ENCODE measurements at regions not wholly inside any gene's neighbourhood (a gene's known extent, or its start where the extent isn't known, plus 50 kb on each side); places are given as distances from the start of the nearest gene placed in this dataset.

DNA sequence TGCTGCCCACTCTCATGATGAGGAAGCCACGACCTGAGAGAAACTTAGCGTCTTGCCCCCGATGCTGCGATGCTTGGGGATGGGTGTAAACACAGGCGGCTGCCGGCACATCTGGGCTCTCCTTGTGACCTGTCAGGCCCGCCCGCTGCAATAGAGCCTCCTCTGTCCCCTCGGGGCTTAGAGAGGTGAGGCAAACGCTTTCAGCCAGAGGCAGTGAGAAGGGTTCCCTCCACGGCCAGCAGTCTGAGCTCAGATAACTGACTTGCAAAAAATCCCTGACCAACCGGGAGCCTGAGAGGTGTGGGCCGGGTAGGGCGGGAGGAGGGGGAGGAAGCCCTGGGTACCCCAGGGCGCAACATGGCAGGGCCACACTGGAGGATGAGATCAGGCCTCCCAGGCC, 260.6 kb downstream of the C16orf95 start:
- no peak for DNase-seq

DNA sequence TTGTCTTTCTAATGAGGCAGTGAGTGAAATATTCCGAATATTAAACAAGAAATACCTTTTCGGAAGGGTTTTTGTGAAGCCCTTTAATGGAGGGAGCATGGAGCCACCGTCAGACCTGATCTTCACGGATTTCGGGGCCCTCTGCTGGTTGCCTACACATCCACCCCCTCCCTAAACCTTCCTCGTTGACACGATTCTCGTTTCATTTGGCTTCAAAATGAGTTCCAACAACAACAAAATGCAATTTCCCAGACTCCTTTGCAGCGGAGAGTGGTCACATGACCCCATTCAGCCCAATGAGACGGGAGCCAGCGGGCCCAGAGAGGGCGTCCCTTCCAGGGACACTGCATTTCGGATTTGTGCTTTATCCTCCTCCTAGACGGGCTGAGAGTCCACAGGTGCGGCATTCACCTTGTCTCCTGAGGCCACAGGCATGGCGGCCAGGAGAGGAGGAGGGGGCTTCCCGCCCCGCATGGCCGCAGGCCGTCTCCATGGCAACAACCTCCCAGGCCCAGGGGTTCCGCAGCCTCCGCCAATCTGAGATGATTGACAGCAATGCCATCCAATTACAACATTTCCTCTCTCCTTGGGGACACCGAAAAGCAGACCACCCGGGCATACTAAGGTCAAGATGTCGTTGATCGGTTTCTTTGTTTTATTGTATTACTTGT, 259.8 kb downstream of the C16orf95 start:
- DNase-seq, result no peak

DNA sequence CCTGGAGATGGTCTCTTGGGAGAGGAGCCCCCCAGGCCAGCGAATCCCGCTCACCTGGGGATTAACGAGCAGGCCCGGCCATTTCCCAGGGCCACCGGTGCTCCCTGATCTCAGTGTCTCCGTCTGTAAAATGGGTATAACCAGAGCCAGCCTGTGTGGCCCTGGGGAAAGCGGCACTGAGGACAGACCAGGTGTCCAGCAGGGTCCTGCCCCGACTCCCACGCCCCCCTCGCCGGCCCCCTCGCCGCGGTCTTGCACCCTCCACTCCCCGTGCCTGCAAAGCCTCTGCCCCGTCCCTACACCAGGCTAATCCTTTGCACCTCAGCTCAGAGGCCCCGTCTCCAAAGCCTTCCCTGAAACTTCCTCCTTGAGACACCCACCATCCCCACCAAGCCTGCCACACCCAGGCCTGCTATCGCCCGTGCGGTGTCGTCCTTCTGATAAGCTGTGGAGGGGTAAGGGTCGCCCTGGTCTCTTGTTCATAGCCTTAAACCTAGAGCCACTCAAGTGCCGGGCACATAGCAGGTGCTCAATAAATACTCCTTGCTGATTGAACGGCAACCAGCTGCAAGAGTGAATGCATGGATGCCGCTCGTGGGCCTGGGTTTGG, 259.1 kb downstream of the C16orf95 start:
- no peak for DNase-seq

DNA sequence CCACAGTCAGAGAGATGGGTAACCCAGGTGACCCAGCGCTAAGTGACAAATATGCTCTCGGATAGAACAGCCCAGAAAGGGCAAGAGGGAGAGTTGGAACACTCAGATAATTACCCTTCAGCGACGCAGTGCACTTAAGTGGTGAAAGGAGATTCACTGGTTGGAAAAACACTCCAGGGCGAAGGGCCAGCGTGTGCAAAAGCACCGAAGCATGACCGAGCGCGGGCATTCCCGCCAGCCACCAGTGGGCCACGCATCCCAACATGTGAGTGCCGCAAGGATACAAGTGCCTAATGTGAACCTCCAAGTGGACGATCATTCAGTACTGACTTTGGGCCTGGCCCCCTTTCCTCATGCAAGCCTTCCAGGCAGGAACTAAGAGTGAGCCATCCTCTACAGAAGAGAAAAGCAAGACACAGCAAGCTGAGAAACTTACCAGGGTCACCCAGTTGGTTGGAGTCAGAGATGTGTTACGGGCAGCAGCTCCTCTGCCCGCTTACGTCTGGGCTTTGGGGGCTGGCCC, 258.4 kb downstream of the C16orf95 start:
- no peak for DNase-seq

DNA sequence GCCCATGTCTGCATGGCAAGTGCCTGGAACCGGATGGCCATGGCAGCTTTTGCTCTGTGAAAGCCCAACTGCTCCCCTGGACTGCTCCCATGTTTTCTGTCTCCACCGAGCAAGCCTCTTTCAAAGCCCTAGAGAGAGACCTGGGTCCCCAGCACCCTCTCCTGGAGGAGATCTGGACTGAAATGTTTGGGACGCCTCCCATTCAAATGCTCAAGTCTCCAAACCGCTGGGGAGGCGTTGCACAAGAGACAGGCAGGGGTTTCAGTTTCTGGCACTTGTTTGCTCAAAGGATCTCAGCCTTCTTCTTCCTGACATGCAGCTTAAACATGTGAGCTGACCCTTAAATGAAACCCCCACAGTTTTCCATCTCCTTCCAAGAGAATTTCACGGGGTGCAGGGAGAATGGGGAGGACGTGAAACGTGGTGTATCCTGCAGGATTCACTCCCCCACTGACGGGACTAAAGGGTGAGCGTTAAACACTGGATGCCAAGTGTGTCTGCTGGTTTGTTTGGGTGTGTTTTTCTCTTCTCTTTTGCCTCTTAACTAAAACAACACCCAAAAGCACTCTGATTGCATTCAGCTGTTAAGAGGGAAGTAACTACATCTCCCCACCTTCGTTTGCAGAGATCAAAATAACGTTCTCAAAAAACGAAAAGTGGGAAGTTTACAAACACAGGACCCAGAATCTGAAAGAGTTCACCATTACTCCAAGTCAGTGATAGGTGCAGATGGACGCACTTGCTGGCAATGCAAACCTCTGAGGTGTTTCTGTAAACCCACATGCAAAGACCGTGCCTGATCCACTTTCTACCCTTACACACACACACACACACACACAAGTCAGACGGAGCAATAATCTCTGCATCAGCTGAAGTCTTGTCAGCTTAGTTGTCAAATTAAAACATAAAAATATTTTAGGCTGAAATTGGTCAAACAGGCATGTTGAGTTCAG, 256.9 kb downstream of the C16orf95 start:
- DNase-seq, result peak; percentile 28 to 54 (median 45)

DNA sequence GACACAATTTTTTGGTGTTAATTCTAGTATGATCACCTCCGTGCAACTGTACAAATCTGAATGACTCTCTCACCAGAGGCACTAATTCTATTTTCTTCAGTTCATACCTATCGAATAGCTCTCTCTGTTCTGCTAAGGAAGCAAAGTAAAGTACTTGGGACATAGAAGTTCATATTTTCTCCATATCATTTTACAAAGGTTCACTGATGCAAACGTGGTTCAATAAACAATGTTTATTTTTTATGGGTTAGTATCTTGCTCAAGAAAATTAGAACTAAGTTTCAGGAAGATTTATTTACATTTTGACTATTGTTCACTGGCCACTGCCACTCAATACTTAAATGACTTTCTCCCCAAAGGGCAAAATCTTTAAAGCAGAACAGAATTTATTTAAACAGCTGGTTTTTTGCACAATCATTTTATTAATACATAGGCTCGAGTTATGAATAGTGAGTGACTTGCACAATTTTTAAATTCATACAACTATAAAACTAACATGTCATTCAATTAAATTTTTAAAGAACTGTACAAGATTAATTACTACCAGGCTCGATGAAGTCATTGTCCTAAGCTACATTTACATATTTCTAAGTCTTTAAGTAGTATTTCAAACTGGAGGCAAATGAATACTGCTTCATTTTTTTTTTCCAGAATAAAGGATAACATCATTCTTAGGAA, 255.8 kb downstream of the C16orf95 start:
- DNase-seq, result no peak

DNA sequence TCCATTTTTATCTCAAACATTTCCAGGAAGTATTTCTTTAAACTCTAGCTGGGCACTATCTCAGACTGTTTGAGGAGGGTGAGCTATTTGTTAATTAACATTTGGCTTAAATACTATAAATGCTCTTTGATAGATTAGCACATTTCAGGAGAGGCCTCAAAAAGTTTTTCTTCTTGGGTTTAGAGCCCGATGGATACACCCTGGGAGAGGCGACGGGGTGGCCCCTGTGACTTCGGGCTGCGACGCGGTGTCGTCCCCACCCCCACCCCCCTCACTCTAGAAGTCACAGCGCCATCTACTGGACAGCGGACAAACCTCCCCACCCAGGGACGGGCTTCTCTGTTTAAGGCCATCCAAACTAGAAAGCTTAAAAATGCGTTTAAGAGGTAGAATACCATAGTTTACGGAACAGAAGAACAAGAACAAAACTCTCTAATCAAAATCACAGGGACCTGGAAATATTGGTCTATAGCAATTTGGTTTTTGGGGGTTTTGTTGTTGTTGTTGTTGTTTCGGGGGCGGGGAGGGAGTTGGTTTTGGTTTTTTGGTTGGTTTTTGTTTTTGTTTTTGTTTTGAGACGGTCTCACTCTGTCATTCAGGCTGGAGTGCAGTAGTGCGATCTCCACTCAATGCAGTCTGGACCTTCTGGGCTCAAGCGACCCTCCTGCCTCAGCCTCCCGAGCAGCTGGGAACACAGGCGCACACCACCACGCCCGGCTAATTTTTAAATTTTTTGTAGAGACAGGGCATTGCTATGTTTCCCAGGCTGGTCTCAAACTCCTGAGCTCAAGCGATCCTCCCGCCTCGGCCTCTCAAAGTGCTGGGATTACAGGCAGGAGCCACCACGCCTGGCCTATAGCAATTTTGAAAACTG, 254.4 kb downstream of the C16orf95 start:
- peak; percentile 75 to 90 (median 86) for DNase-seq

DNA sequence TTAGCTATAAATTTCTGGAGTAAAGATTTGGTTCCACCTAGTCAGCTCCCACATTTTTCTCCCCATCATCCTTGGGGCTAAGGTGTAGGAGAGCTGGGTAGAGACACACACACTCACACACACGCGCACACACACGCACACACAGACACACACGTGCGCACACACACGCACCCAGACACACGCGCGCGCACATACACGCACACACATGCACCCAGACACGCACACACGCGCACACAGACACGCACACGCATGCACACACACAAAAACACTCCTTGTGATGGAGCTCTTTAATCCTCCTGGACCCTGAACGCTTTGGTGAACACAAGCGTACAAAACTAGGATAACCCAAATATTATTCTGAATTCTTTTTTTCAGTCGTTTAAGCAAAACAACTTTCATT, 253.6 kb downstream of the C16orf95 start:
- DNase-seq, result no peak

DNA sequence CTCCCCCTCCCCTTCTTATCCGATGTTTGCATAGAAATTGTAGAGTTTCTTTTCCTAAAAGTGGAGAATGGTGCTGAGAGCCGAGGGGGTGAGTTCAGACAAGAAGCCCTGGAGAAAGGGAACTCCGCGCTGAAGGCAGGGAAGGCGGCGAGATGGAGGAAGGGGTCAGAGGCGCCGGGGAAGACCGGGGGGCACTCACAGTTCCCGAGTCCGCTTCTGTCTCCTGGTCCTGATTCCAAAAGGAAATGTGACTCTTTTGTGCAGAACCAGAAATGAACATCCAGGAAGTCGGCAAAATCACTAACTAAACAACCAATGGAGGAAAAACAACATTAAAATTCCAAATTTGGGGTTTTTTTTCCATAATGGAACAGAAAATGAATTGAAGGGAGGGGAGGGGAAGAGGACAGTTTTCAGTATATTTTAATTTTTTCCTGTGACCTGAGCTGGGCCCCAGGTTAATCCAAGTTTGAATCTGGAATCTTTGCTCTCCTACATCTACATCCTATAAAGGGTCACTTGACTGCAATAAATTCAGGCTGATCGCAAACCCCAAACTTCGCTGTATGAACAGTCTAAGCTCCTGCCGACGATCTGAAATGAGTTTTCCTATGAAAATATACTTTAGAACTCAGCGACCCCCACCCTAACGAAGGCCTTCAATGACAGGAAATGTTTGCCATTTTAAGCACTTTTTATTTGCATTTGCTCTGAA, 252.3 kb downstream of the C16orf95 start:
- DNase-seq, result no peak

DNA sequence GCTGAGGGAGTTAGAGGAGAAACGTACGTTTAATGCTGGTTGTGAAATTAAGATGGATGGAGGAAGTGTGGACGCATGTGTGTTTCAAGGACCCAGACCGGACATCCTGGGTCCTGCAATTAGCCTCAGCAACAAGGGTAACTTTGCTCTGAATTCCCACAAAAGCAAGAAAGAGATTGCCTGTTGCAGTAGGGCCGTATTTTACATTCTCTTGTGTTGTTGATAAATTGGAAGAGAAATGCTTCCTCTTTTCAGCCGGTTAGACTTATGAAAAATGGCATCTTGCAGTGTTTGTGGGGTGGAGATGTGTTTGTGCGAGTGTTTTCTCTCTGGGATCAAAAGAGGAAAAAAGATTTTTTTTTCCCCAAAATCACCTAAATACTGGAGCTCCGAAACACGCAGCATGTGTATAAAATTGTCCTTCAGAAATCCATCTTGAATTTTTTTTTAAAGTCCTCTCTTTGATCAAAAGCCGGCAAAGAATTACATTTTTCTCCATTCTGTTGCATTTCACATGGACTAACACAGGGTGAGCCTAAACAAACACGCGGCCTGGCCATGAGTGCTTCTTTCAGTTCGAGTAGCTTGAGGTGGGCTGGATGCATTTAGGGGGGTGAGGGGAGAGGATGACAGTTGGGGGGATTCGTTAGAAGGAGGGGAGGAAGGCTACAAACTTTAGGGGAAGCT, 251.6 kb downstream of the C16orf95 start:
- DNase-seq, result peak in 3 of 4 experiments; percentile 12 to 31 (median 16)

DNA sequence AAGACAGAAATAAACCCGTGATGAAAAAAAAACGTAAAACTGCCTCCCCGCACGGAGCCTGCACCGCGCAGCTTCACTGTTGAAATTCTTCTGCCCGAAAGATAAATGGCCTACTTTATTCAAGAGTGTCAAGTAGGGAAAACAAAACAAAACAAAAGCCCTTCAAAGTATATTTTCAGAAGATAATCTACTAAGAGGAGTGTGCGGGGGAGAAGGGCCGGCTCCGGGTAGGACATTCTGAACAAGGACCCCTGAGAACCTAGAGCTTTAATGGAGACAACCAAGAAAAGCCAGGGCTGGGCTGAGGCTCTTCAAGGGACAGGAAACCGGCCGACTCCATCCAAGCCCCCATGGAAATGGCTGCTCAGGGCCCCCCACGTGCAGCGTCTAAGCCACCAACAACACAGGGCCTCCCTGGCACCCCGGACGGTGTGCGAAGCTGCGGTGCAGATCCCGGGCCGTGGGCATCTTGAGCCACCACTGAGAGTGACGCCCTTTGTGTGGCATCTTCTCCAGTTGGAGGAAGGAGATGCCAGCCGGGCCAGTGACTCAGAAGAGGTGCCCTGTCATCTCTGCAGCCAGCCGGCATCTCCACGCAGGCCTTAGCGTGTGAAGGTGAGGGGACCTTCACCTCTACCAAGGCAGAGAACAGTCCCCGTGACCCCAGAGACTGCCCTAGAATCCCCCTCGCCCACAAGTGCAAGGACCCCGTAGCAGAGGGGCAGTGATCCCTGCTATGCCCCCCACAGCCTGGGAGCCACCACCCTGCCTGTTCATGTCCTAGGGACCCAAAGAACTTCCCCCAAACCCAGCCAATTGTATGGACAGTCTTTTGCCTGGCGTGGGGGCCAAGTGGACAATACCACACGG, 250.8 kb downstream of the C16orf95 start:
- no peak for DNase-seq

DNA sequence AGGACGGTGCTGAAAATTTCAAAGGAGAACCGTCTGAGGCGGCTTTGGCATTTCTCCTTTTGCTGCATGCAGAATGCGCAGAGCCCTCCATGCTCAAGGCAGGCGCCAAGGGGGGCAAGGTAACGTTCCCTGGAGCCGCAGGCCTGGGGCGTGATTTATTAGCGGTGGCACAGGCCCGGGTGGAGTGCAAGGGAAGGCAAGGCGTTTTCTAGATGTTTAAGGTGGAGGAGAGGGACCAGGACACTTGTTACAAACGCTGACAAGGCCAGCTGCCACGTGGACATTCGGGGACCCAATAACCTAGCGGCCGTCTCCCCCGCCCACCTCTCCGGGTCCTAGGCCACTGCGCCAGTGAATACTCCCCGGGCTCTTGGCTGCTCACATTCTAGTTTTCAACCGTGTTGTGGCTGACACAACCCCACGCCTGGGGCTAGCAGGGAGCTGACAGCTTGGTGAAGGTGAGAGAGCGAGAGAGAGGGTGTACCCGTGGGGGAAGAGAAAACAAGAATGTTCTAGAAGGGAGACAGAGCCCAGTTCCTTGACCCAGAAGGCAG, 250.1 kb downstream of the C16orf95 start:
- DNase-seq, result no peak

DNA sequence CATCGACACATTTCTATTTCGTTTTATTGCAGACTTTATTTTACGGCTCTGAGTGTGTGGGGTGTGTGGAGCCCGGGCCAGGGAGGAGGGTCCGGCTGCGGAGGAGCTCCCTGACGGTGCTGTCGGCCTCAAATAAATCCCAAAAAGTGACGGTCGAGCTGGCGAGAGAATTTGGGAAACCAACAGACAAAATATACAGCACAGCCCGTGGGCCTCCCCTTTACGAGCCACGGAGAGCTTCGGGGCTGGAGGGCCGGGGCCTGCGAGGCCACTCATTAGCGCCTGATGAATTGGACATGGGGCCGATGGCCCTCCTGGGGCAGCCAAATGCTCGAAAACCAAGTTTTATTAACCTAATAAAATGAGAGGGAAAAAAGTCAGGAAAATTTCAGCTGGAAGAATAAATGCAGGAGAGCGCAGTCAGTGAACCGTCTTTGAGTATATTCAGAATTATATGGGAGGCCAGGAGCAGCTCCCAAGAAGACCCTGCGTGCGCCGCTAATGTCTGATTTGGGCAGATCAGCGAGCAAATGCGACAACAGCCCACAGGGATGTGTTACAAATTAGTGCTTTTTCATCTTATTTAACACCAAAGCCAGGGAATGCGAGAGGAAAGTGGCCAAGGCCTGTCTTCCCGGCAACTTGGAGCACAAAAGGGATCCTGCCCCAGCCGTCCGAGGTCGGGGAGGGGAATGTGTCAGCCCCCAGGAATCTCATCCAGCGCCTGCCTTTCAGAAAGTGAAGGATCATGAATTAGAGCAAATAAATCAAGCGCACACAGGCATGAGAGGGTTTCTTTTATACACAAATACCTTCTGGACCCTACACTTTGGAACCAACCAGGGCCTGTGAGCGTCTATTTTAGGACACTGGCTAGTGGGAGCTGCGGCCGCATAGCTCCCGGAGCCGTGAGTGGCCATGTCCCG, 249.1 kb downstream of the C16orf95 start:
- DNase-seq, result no peak

DNA sequence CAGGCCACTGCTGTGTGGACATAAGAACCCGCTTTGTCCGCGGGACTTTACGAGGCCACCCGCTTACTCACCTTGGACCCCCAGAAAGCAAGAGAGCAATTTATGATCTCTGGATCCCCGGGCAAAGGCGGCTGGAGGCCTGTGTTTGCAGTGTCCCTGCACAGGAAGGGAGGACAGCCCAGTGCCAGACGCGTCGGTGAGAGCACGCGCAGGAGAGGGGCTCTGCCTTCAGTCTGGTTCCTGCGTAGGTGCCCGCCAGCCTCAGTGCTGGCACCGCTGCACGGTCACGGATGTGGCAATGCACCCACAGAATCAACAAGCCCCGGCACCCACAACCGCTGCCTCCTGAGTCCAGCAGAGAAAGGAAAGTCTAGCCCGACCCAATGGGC, 248.4 kb downstream of the C16orf95 start:
- no peak for DNase-seq

DNA sequence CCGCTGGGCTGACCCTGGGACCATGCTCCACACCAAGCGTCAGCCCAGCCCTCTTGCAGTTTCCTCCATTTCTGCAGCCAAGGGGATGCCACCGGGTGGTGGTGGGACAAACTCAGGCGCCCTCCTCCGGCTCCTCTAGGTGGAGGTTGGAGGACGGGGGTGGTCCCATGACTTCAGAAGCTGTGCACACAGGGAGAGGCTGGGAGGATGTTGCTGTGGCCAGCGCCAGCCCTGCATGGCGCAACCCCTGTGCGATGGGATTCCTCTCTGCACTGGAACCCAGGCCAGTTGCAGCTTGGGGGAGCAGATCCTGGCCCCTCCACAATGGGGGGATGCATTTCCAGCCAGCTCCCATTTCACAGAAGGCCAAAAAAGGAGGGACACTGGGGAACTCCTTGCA, 246.5 kb downstream of the C16orf95 start:
- no peak for DNase-seq

DNA sequence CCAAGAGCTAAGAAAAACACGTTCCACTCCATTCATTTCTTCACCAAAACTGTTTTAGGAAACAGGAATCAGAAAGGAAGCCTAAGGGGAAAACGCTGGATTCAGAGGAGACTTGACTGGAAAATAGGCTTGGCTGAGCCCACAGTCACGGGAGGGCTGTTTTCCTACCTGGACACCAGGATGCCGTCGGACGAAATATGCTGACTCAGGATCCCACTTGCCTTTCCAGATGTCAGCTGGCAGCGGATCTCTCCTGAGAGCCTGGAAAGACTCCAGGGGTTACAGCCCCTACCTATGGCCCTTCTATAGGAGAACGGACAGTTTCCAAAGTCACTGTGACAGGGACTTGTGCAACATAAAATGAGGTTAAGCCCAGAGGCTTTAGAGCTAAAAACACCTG, 245.1 kb downstream of the C16orf95 start:
- DNase-seq, result no peak

DNA sequence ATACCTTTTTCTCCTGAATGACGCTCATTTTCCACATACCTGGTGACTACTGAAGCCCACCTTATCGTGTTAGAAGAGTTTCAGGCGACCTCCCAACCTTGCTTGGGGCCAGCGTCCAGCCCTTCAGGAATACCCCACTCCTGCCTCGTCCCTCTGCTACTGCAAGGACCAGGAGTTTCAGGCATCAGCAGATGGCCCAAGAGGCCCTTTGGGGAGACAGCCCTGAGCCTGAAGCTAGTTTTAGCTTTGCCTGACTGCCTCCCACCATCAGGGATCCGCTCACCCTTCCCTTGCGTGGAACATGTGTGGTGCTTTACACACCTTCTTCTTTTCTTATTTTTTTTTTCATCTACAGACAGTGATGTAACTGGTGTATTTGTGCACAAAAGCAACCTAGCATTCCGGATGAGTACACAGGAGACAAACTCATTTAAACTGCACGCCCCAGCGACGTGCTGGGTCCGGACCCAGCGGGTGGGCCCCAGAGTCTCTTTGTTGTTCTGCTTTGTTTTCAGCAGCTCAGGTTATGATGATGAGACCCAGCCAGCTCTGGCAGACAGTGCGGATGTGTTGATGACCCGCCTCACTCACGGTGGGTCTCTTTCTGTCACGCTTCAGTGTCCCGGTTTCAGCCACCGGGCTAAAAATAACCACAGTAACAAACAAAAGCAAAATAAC, 242.4 kb downstream of the C16orf95 start:
- DNase-seq, result no peak

Measured in suppressor macrophage (primary cell).